CD4-positive, alpha-beta T cell treated with Interleukin-6 at 100 ng/mL for 8 hours (primary cell): ENCODE measurements at regions not wholly inside any gene's neighbourhood (a gene's known extent, or its start where the extent isn't known, plus 50 kb on each side); places are given as distances from the start of the nearest gene placed in this dataset.
"Not testable (repeated sequence)": the region's sequence is repeated elsewhere in the genome, so short reads cannot be mapped to it uniquely, and the experiment has no call there.

Experiments
- DNase-seq: peaks from one replicate; pipeline ENCODE4 v3.0.0-alpha.2; 2020; ENCODE audit warnings: mixed read lengths, low spot score

DNA sequence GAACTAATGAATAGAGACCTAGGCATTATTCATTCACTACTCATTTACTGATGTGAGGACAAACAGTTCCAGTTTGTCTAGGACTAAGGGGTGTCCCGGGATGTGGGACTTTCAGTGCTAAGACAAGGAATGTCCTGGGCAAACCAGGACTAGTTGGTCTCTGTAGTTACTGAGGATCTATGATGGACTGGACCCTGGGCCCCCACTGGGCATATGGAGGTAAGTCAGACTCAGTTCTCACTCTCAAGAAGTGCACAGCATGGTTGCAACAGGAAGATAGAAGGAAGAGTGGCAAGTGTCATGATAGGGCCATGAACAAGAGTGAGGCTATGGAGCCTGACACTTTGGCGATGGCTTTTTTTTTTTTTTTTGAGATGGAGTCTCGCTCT lies 128.2 kb downstream of the MYCN start:
- DNase-seq = no peak

DNA sequence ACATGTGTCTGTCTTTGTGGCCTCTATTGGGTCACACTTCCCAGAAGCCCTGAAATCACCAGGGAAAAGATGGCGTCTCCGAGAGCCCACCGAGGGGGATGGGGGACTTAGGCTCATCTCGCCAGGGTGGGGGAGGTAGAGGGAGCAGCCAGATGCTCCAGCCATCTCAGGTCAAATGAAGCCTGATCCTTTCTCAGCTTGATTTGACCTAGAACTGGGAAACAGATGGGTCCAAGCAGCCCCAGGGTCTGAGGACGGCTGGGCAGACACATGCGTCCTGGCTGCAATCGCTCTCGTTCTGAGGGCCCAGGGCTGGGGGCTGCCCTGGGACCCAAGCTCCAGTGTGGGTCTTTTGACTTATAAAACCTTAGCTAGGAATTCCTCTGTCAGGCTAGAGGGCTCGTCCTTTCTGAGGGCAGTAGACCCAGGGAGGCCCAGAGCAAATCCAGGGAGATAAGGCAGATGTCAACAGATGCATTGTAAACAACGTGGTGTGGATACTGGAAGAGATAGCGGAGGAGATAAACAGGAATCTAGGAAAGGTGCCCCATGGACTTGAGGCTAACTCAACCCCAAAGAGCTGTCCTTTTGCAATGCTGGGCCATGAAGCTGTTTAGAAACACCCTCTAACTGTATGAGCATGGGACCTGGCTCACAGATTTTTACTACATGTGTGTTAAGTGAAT lies 127.7 kb downstream of the MYCN start:
- DNase-seq = no peak

DNA sequence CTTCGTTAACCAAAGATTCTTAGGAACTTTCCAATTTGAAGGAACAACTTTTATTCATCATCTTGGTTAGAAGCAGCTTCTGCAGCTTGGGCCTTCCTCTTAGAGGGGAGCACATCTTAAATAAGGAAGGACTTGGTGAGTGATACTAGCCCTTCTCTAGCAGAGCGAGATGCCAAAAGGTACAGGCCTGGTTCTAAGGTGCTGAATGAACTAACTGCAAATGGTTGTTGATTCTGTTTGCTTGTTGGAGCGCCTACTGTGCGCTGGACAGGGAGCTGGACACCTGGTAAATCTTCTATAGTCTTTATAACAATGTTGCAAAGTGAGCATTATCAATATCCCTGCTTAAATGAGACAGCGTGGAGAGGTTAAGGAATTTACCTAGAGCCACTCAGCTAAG lies 127.1 kb downstream of the MYCN start:
- no peak for DNase-seq

DNA sequence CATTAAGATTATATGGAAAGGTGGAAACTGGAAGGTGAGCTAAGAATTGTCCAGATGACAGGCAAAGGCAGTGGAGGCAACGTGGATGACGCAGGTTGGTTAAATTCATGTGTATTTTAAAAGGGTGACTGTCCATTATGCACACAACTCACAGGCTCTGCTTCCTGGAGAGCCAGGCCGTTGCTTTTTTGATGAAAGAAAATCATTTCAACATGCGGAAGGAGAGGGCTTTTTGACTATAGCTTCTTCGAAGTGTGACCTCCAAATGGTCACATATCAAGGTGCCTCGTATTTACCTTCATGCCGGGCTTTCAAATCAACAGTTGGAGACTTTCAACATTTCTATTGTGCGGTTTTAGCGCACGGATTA lies 126.7 kb downstream of the MYCN start:
- DNase-seq = no peak

DNA sequence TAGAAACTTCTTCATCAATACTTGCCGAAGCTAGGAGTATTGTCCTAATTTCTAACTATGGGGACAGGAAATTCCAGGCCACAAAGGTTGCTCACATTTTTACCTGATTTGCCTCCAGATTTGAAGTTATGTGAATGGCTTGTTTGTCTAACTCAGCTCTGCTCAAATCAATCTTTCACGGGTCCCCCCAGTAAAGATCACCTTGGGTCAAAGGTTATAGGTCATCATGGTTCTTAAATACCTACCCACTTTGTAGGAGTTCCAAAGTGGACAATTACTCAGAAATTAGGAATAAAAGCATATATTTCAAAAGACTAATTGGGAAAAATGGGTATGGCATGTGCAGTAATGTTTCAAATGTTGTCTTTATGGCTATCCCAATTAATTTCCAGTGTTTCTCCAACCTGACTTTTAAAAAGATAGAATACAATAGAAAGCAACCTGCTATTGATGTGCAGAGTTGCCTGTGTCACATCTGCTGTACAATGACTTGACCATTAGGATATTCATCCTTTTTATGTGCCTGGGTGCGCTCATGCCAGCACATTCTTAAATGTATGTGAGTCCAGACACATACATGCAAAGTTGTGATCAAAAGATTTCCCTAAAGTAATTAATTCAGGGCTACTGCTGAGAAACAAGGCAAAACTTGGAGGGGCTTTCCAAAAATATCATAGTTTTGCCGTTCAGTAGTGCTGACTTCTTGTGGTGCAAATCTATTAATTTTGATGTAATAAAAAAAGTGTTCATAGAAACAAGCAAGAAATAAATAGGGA lies 126.1 kb downstream of the MYCN start:
- no peak for DNase-seq

DNA sequence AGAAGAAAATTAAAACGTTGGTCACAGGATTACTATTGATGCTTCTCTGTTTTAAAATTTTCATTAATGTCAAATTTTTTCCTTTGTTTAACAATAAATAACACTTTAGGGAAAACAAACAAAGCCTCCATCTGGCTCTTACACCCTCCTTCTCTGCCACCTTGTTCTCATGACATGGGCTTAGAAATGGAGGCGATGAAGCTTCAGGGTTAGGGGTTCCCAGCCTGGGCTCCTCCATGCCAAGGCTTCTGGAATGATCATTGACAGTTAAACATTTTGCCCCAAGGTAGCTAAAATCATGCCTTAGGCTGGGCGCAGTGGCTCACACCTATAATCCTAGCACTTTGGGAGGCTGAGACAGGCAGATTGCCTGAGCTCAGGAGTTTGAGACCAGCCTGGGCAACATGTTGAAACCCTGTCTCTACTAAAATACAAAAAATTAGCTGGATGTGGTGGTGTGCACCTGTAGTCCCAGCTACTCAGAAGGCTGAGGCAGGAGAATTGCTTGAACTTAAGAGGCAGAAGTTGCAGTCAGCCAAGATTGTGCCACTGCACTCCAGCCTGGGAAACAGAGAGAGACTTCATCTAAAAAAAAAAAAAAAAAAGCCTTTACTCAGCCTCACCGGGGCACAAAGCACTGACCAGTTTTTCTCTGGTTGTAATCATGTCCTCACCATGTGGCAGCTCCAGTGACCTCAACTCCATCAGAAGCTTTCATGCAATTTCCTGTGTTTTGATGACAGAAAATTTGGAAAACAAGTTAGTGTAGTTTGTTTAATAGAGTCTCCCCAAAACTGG lies 125.1 kb downstream of the MYCN start:
- not testable (repeated sequence) for DNase-seq

DNA sequence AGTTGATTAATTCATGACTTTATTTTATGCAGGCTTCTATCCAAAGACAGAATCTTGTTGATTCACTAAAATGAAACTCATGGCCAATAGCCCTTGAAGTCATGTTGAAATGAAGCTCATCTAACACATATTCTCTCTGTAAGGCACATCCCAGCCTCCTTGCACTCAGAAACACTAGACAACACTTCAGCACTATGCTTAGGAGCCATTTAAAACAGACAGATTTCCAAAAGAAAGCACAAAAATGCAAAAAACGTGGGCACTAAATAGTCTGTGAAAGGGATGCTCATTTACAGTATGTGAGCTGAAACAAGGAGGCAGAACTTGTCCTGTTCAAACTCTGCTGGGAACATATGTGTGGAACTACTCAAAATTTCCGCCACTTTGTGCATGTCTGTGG lies 124.4 kb downstream of the MYCN start:
- DNase-seq = no peak

DNA sequence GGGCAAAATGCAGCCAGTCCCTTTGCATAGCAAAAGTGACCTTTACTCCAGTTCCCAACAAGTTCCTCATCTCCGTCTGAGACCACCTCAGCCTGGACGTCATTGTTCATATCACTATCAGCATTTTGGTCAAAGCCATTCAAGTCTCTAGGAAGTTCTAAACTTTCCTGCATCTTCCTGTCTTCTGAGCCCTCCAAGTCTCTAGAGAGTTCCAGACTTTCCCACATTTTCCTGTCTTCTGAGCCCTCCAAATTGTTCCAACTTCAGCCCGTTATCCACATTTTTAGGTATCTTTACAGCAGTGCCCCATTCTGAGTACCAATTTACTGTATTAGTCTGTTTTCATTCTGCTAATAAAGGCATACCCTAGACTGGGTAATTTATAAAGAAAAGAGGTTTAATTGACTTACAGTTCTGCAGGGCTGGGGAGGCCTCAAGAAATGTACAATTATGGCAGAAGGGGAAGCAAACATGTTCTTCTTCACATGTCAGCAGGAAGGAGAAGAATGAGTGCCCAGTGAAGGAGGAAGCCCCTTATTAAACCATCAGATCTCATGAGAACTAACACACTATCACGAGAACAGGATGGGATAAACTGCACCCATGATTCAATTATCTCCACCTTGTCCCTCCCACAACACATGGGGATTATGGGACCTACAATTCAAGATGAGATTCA lies 123.7 kb downstream of the MYCN start:
- no peak for DNase-seq

DNA sequence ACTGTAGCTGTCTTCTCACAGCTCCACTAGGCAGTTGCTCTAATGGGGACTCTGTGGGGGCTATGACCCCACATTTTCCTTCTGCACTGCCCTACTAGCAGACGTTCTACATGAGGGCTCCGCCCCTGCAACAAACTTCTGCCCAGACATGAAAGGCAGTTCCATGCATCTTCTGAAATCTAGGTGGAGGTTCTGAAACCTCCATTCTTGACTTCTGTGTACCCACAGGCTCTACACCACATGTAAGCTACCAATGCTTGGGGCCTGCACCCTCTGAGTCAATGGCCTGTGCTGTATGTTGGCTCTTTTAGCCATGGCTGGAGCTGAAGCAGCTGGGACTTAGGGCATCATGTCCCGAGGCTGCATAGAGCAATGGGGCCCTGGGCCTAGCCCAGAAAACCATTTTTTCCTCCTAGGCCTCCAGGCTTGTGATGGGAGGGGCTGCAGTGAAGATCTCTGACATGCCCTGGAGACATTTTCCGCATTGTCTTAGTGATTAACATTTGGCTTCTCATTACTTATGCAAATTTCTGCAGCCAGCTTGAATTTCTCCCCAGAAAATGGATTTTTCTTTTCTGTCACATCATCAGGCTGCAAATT lies 123.0 kb downstream of the MYCN start:
- no peak for DNase-seq

DNA sequence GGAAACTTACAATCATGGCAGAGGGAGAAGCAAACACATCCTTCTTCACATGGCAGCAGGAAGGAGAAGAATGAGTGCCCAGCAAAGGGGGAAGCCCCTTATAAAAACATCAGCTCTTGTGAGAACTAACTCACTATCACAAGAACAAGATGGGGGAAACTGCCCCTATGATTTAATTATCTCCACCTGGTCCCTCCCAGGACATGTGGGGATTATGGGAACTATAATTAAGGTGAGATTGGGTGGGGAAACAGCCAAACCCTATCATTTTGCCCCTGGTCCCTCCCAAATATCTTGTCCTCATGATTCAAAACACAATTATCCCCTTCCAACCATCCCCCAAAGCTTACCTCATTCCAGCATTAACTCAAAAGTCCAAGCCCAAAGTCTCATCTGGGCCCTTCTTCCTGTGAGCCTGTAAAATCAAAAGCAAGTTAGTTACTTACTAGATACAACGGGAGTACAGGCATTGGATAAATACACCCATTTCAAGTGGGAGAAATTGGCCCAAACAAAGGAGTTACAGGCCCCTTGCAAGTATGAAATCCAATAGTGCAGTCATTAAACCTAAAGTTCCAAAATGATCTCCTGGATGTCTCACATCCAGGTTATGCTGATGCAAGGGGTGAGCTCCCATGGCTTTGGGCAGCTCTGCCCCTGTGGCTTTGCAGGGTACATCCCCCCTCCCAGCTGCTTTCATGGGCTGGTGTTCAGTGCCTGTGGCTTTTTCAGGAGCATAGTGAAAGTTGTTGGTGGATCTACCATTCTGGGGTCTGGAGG lies 122.3 kb downstream of the MYCN start:
- DNase-seq = no peak

DNA sequence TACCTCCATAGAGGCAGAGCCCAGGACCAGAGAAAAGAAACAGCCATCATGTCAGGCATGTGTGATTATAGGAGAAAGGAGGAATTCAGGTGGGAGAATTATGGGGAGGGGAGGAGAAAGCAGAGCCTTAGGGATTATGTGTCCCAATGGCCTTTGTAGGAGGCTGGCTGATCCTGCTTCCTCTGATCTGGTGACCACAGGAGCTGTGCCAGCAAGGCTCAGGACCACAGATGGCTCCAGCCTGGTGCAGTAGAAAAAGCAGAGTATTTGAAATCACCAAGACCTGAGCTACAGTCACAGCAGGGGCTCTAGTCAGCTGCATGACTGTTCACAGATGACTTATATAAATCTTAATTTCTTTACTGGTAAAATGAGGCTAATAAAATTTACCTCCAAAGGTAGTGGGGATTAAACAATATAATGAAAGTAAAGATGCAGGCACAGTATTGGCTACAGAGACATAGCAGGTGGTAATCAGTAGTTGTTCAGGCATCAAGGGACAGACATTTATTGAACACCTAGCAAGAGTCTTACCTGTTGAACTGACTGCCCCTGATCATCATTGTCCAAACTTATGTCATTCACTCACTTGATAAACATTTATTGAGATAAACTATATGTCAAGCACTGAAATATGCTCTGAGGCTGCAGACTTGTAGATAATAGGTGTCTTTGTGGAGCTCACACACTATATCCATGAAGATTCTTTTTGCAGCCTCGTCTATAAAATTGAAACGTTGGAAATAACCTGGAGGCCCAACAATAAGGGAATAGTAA lies 121.3 kb downstream of the MYCN start:
- DNase-seq = no peak

DNA sequence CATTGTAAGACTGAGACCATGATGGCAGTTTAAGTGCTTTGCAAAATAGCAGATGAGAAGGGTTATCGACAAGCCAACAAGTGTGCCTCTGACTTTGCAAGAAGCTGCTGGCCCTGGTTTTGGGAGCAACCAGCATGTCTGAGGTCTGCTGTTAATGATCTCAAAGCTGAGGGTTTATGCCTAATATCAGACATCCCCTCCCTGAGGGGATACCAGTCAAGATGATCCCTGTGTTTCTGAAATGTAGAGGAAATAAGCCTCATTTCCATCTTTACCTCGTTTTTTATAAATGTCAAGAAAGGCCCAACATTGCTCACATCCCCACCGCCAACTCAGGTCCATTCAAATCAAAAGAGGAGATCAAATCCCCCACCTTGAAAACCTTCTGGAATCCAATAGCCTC lies 120.6 kb downstream of the MYCN start:
- DNase-seq = no peak

DNA sequence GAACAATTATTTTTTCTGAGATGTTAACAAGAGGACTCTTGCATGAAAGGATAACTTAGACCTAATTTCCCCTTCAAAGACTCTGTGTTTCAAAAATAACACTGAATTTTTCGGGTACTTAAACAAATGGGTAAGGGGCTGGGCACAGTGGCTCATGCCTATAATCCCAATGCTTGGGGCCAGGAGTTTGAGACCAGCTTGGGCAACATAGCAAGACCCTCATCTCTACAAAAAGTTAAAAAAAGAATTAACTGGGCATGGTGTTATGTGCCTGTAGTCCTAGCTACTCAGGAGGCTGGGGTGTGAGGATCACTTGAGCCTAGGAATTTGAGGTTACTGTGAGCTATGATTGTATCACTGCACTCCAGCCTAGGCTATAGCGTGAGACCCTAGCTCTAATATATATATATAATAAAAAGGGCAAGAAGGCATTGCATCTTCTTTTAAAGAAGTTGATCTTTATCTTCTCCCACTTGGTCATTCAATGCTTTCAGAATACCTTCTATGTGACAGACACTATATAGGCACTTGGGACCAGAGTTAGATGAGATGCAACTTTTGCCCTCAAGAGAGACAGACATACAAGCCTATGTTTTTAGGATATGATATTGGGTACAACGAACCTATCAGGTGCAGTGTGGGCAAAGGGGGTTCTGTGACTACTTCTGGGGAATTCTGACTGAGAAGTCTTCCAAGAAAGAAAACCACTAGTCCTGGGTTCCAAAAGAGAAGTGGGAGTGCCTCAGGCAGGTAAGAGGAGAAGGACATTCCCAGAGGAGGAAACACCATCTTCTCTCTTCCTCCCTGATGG lies 120.0 kb downstream of the MYCN start:
- DNase-seq = no peak

DNA sequence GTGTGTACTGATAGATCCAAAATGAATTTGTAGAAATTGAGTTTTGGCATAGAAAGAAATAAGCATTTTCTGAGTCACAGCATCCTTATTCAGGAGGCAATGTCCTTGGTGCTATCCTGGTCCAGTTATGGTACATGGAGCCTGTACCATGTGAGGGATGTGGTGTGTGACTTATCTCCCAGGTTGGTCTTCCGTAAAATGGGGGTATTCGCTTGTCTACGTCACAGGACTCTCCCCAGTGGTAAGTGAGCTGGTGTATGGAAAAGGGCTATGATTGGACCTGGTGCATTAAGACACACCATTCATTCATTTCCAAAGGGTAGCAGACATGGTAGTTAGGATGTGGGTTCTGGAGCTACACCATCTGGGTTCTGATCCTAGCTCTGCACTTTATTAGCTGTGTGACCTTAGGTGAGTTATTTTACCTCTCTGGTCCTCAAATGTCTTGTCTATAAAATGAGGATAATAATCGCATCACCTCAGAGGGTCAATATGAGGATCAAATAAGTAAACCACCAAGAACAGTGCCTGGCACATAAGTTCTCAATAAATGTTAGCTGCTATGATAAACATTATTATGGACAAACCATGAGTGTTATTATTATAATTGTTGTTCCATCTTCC lies 119.2 kb downstream of the MYCN start:
- DNase-seq = no peak

DNA sequence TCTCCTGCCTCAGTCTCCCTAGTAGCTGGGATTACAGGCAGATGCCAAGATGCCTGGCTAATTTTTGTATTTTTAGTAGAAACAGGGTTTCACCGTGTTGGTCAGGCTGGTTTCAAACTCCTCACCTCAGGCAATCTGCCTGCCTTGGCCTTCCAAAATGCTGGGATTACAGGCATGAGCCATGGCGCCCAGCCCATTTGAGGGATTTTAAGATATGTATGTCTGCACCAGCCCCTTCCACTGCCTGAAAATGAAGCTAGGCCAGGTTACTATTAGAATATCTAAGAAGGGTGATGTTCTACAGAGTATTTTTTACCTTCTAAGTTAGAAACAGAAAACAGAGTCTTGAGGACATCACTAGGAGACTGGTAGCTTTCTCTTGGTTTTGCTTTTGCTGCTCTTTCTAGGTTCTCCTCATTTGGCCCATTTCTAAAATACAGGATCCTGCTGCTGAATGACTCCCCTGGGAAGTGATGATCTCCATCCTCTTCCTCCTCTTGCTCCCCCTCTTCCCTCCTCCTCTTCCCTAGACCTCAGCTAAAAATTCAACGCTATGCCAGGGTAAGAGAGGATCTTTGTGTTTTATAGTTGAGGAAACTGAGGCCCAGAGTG lies 118.5 kb downstream of the MYCN start:
- no peak for DNase-seq

DNA sequence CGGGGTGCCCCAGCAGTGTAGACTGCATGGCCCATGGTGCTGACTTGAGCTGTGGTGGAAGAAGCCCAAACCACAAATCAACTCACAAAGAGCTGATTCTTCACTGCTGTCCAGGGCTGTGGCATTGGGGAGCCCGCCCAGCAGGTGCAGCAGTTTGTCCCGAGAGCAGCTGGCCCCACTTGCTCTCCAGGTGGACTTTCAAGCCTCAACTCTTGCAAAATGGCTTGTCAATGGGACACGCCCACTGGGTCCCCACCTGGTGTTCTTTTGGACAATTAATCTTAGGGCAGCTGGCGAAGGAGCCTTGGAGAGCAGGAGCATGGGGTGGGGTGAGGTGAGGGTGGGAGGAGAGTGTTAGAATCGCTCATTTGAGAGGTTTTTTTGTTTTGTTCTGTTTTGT lies 117.9 kb downstream of the MYCN start:
- no peak for DNase-seq

DNA sequence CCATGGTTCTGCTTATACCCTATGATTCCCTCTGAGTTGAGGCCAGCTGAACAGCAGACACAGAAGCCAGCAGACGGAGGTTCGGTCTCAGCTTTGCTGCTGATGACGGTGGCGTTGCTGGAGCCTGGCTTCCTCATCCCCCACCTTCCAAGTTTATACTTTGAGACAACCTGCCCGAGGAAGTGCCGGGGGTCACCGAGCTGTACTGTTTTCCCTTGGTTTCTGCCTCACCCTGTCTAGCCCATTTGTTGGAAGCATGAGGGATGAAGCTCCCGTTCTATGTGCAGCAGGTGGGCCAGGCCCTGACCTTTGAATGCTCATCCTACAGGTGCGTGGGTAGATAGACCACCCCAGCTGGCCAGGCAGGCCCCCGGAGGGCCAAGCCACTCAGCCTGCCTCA lies 117.3 kb downstream of the MYCN start:
- DNase-seq = no peak

DNA sequence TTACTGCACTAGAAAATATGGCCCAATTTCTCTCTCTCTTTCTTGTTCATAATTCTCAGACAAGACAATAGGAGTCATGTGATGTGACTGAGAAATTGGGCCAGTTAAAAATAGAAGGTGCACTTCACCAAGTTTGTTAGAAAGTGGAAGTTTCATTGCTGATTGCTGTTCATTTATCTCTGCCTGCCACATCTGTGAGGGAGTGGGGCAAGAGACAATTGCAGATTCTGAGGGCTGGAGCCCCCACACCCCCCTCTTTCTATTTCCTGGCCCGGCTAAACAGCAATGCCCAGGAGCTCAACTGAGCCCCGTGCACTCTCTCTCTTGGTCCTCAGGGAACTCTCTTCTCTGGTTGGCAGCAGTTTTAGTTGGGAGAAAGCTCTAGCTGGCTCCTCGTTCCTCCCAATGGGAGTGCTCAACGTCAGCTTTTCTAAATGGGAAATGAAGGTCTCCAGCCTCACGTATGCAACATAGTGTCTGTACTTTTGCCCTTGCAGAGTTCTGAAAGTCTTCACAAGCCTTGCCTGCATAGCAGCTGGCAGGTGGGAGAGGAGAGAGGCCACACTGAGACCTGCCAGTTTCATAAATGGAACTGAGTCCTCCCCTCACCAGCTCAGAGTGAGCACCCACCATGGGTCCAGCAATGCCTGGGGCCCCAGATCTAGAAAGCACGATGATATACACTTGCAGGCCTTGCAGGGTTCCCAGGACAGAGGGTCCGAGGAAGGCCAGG lies 115.7 kb downstream of the MYCN start:
- DNase-seq = no peak
